Breast epithelium (tissue), 4 donors: ENCODE measurements at regions not wholly inside any gene's neighbourhood (a gene's known extent, or its start where the extent isn't known, plus 50 kb on each side); places are given as distances from the start of the nearest gene placed in this dataset.

Source experiments
- DNase-seq, 2 donors: peaks; one replicate each; pipeline ENCODE4 v3.0.0-alpha.2; 2019; ENCODE audit warnings: low spot score in 2 of 2
- H3K27ac ChIP-seq, 2 donors: fragments of 200-600 bp; sonication (generic) in 1 of 2; one replicate each; pipeline ENCODE4 v1.5.1; 2016 to 2019; ENCODE audit warnings: mild to moderate bottlenecking in 1 of 2
- H3K27me3 ChIP-seq, 2 donors: fragments of 200-600 bp; sonication (generic) in 1 of 2; one replicate each; pipeline versions ENCODE4 v1.5.1 to v1.6.0; 2017 to 2019; ENCODE audit warnings: control low read depth in 1 of 2, mild to moderate bottlenecking in 1 of 2
- H3K36me3 ChIP-seq: fragments of 200-600 bp; one replicate; pipeline ENCODE4 v1.5.1; 2019
- H3K4me1 ChIP-seq, 2 donors: fragments of 200-600 bp; sonication (generic); one replicate each; pipeline ENCODE4 v1.5.1; 2016 to 2019; ENCODE audit warnings: control low read depth in 1 of 2
- H3K4me3 ChIP-seq, 3 donors: fragments of 200-600 bp; sonication (generic); 1 replicate in 2 of 3; 2 replicates in 1 of 3; pipeline ENCODE4 v1.5.1; 2016 to 2019; ENCODE audit warnings: mild to moderate bottlenecking in 3 of 3, moderate library complexity in 2 of 3
- H3K9me3 ChIP-seq, 2 donors: fragments of 200-600 bp; sonication (generic) in 1 of 2; one replicate each; pipeline ENCODE4 v1.5.1; 2016 to 2019; ENCODE audit warnings: control low read depth in 1 of 2
- CTCF ChIP-seq, 3 donors: fragments of 450-650 bp; IDR thresholded peaks; one replicate each; pipeline ENCODE4 v1.5.1; 2016 to 2017; ENCODE audit warnings: antibody characterized with exemption in 3 of 3, mild to moderate bottlenecking in 3 of 3, moderate library complexity in 3 of 3
- POLR2A ChIP-seq: fragments of 450-650 bp; IDR thresholded peaks from one replicate; pipeline ENCODE4 v1.6.1; 2016; ENCODE audit warnings: antibody characterized with exemption, mild to moderate bottlenecking, moderate library complexity
- POLR2AphosphoS5 ChIP-seq, 3 donors: sonication (generic); formaldehyde crosslinking; IDR thresholded peaks; one replicate each; pipeline ENCODE4 v1.6.1; 2017; ENCODE audit warnings: antibody characterized with exemption in 3 of 3
- intact Hi-C: fragments of 100-400 bp; cut with DNase I; formaldehyde crosslinking; loops from one replicate; pipeline ENCODE4 v1.15.1; 2023; ENCODE audit warnings: low total_unique reads

- intact Hi-C loops, result loop anchor here (5.0 kb wide), 1 partner anchor 1098 kb away; no protein-coding TSS in a partner anchor
- Histone ChIP-seq H3K4me1 (no peaks in the 10 kb centered on the region), H3K4me3 (no peak overlapping the region), H3K9me3 (no peaks in the 10 kb centered on the region), H3K27me3 (no peaks in the 10 kb centered on the region), H3K27ac (no peak overlapping the region), H3K36me3 (no peaks in the 10 kb centered on the region)
- TF ChIP-seq POLR2AphosphoS5 (IDR thresholded peaks at IDR 0.05) (no peak), CTCF (IDR thresholded peaks at IDR 0.05) (no peak), POLR2A (no peak)
- no peak for DNase-seq
Measured at GRCh38 chr1:238489006-238489405, 598.3 kb upstream of the ZP4 start.

GRCh38 chr1:238488401-238488800 is 597.7 kb upstream of the ZP4 start:
- no peak overlapping the region for H3K27ac ChIP-seq
- H3K4me1 ChIP-seq, result no peaks in the 10 kb centered on the region
- H3K36me3 ChIP-seq, result no peaks in the 10 kb centered on the region
- intact Hi-C loops, result loop anchor here (5.0 kb wide), 1 partner anchor 1099 kb away; no protein-coding TSS in a partner anchor
- H3K4me3 ChIP-seq, result no peak overlapping the region
- no peaks in the 10 kb centered on the region for H3K9me3 ChIP-seq
- TF ChIP-seq POLR2AphosphoS5 (IDR thresholded peaks at IDR 0.05) (no peak), CTCF (IDR thresholded peaks at IDR 0.05) (no peak), POLR2A (no peak)
- DNase-seq, result no peak
- no peaks in the 10 kb centered on the region for H3K27me3 ChIP-seq

- H3K9me3 ChIP-seq, result no peaks in the 10 kb centered on the region
- intact Hi-C loops, result loop anchor here (5.0 kb wide), 1 partner anchor 1099 kb away; no protein-coding TSS in a partner anchor
- H3K36me3 ChIP-seq, result no peaks in the 10 kb centered on the region
- TF ChIP-seq POLR2AphosphoS5 (IDR thresholded peaks at IDR 0.05) (no peak), POLR2A (no peak), CTCF (IDR thresholded peaks at IDR 0.05) (no peak)
- DNase-seq, result no peak
- no peak overlapping the region for H3K4me3 ChIP-seq
- H3K4me1 ChIP-seq, result no peaks in the 10 kb centered on the region
- H3K27ac ChIP-seq, result no peak overlapping the region
- no peaks in the 10 kb centered on the region for H3K27me3 ChIP-seq
Measured at GRCh38 chr1:238487931-238488330, 597.2 kb upstream of the ZP4 start.

- H3K4me3 ChIP-seq, result peak overlapping the region in 2 of 3 donors; percentile 16 to 35
- no peak for DNase-seq
- intact Hi-C loops, result loop anchor here (5.0 kb wide), 1 partner anchor 1101 kb away; no protein-coding TSS in a partner anchor
- H3K9me3 ChIP-seq, result no peaks in the 10 kb centered on the region
- H3K36me3 ChIP-seq, result no peaks in the 10 kb centered on the region
- no peaks in the 10 kb centered on the region for H3K4me1 ChIP-seq
- H3K27me3 ChIP-seq, result no peaks in the 10 kb centered on the region
- no peak for TF ChIP-seq POLR2A
- no peak for TF ChIP-seq POLR2AphosphoS5 (IDR thresholded peaks at IDR 0.05)
- TF ChIP-seq CTCF (IDR thresholded peaks at IDR 0.05), result no peak
- no peak overlapping the region for H3K27ac ChIP-seq
Measured at GRCh38 chr1:238485912-238486209, 595.1 kb upstream of the ZP4 start.

GRCh38 chr1:238485057-238485911 is 594.6 kb upstream of the ZP4 start:
- Histone ChIP-seq H3K4me1 (no peaks in the 10 kb centered on the region), H3K27ac (no peak overlapping the region), H3K36me3 (no peaks in the 10 kb centered on the region), H3K4me3 (peak overlapping the region in 2 of 3 donors; percentile 16 to 35), H3K9me3 (no peaks in the 10 kb centered on the region), H3K27me3 (no peaks in the 10 kb centered on the region)
- intact Hi-C loops, result loop anchor here (5.0 kb wide), 1 partner anchor 1102 kb away; no protein-coding TSS in a partner anchor
- DNase-seq, result no peak
- TF ChIP-seq POLR2AphosphoS5 (IDR thresholded peaks at IDR 0.05), result no peak
